NB4 (cell line): ENCODE measurements at regions not wholly inside any gene's neighbourhood (a gene's known extent, or its start where the extent isn't known, plus 50 kb on each side); places are given as distances from the start of the nearest gene placed in this dataset.

Source experiments
- POLR2A ChIP-seq: IDR thresholded peaks from 2 replicates; pipeline ENCODE4 v1.6.1; 2011; ENCODE audit warnings: mild to moderate bottlenecking; ENCODE audit not compliant: insufficient read length; ENCODE audit errors: extremely low read depth
- TF ChIP-seq, protein P1 (sequence below): IDR thresholded peaks from one replicate; pipeline ENCODE4 v1.5.1; 2012; ENCODE audit warnings: low read depth, low read length

GRCh38 chr7:91518058-91518457 is 253.8 kb downstream of the FZD1 start:
- TF ChIP-seq, protein P1, sequence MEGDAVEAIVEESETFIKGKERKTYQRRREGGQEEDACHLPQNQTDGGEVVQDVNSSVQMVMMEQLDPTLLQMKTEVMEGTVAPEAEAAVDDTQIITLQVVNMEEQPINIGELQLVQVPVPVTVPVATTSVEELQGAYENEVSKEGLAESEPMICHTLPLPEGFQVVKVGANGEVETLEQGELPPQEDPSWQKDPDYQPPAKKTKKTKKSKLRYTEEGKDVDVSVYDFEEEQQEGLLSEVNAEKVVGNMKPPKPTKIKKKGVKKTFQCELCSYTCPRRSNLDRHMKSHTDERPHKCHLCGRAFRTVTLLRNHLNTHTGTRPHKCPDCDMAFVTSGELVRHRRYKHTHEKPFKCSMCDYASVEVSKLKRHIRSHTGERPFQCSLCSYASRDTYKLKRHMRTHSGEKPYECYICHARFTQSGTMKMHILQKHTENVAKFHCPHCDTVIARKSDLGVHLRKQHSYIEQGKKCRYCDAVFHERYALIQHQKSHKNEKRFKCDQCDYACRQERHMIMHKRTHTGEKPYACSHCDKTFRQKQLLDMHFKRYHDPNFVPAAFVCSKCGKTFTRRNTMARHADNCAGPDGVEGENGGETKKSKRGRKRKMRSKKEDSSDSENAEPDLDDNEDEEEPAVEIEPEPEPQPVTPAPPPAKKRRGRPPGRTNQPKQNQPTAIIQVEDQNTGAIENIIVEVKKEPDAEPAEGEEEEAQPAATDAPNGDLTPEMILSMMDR, result no peak
- TF ChIP-seq POLR2A, result no peak
